ENCODE measurements at regions not wholly inside any gene's neighbourhood (a gene's known extent, or its start where the extent isn't known, plus 50 kb on each side); places are given as distances from the start of the nearest gene placed in this dataset.

GRCh38 chr1:91601554-91602376, 101.1 kb downstream of the CDC7 start:
- peak overlapping the region in 1 of 2 donors; percentile 43 for H3K4me3 ChIP-seq (ENCODE audit: low read length in 2 of 2)
- H3K4me2 ChIP-seq (ENCODE audit: insufficient read depth, low read length, poor library complexity, severe bottlenecking) = no peak overlapping the region
- WGBS, 2 donors (ENCODE audit: extremely low coverage in 2 of 2, insufficient read length in 2 of 2, insufficient replicate concordance in 1 of 2) = no CpG with 5 or more reads among the region's 12 CpGs

GRCh38 chr1:91603409-91603808, 102.8 kb downstream of the CDC7 start:
- Histone ChIP-seq H3K18ac (ENCODE audit: low read length) (no peak overlapping the region), H3K4me2 (ENCODE audit: insufficient read depth, low read length, poor library complexity, severe bottlenecking) (no peak overlapping the region), H3K27me3 (ENCODE audit: control insufficient read depth in 3 of 3, insufficient read depth in 3 of 3, low read depth in 1 of 3, low read length in 3 of 3) (no peaks in the 10 kb centered on the region), H2BK12ac (ENCODE audit: low read length) (no peak overlapping the region), H4K8ac (ENCODE audit: low read depth, low read length) (no peak overlapping the region), H3K4me3 (ENCODE audit: low read length in 2 of 2) (no peak overlapping the region), H2BK5ac (ENCODE audit: low read length) (no peak overlapping the region), H2BK15ac (ENCODE audit: low read length) (no peak overlapping the region), H2AK5ac (ENCODE audit: low read depth, low read length) (no peak overlapping the region), H3K4me1 (ENCODE audit: control insufficient read depth in 2 of 2, insufficient read depth in 1 of 2, low read depth in 1 of 2, low read length in 2 of 2) (peaks cover 2 to 13% of the 10 kb centered on the region in 2 donors), H2AFZ (ENCODE audit: low read length) (no peak overlapping the region), H3K23ac (ENCODE audit: low read depth, low read length, poor library complexity) (no peak overlapping the region), H3K79me1 (ENCODE audit: low read depth, low read length) (no peaks in the 10 kb centered on the region), H3K36me3 (replicated peaks in 1 of 2; ENCODE audit: control insufficient read depth in 2 of 2, insufficient read depth in 2 of 2, low read length in 2 of 2) (no peaks in the 10 kb centered on the region), H3K14ac (ENCODE audit: low read length) (no peak overlapping the region), H3K4ac (ENCODE audit: low read length) (no peak overlapping the region), H3K9me3 (replicated peaks in 1 of 2; ENCODE audit: control insufficient read depth in 2 of 2, insufficient read depth in 1 of 2, low read depth in 1 of 2, low read length in 2 of 2) (peaks cover 0 to 4% of the 10 kb centered on the region in 2 donors), H3K9ac (ENCODE audit: low read depth, low read length, poor library complexity) (no peak overlapping the region), H2BK120ac (ENCODE audit: low read depth, low read length) (no peak overlapping the region), H4K91ac (ENCODE audit: low read depth, low read length, poor library complexity) (no peak overlapping the region), H3K27ac (replicated peaks; ENCODE audit: low read length) (no peak overlapping the region)
- WGBS, 2 donors (ENCODE audit: extremely low coverage in 2 of 2, insufficient read length in 2 of 2, insufficient replicate concordance in 1 of 2) = no CpG with 5 or more reads among the region's 4 CpGs
- no peak for DNase-seq (ENCODE audit: low spot score)

More at GRCh38 chr1:91601554-91602376, 101.1 kb downstream of the CDC7 start:
- DNase-seq (ENCODE audit: low spot score) = no peak
- peak overlapping the region; percentile 6 for H3K23ac ChIP-seq (ENCODE audit: low read depth, low read length, poor library complexity)
- no peak overlapping the region for H4K8ac ChIP-seq (ENCODE audit: low read depth, low read length)
- peak overlapping the region; percentile 26 for H3K14ac ChIP-seq (ENCODE audit: low read length)
- peaks cover 0 to 4% of the 10 kb centered on the region in 2 donors for H3K9me3 ChIP-seq (replicated peaks in 1 of 2; ENCODE audit: control insufficient read depth in 2 of 2, insufficient read depth in 1 of 2, low read depth in 1 of 2, low read length in 2 of 2)
- no peaks in the 10 kb centered on the region for H3K27me3 ChIP-seq (ENCODE audit: control insufficient read depth in 3 of 3, insufficient read depth in 3 of 3, low read depth in 1 of 3, low read length in 3 of 3)
- no peak overlapping the region for H2BK5ac ChIP-seq (ENCODE audit: low read length)
- no peak overlapping the region for H2BK120ac ChIP-seq (ENCODE audit: low read depth, low read length)
- no peak overlapping the region for H3K9ac ChIP-seq (ENCODE audit: low read depth, low read length, poor library complexity)
- no peak overlapping the region for H2AFZ ChIP-seq (ENCODE audit: low read length)
- H2BK15ac ChIP-seq (ENCODE audit: low read length) = peak overlapping the region; percentile 80
- H4K91ac ChIP-seq (ENCODE audit: low read depth, low read length, poor library complexity) = no peak overlapping the region
- H3K79me1 ChIP-seq (ENCODE audit: low read depth, low read length) = no peaks in the 10 kb centered on the region
- peak overlapping the region; percentile 23 for H2AK5ac ChIP-seq (ENCODE audit: low read depth, low read length)
- H2BK12ac ChIP-seq (ENCODE audit: low read length) = peak overlapping the region; percentile 49
- H3K36me3 ChIP-seq (replicated peaks in 1 of 2; ENCODE audit: control insufficient read depth in 2 of 2, insufficient read depth in 2 of 2, low read length in 2 of 2) = no peaks in the 10 kb centered on the region
- H3K4me1 ChIP-seq (ENCODE audit: control insufficient read depth in 2 of 2, insufficient read depth in 1 of 2, low read depth in 1 of 2, low read length in 2 of 2) = peaks cover 2 to 13% of the 10 kb centered on the region in 2 donors
- peak overlapping the region; percentile 78 for H3K18ac ChIP-seq (ENCODE audit: low read length)
- no peak overlapping the region for H3K4ac ChIP-seq (ENCODE audit: low read length)
- H3K27ac ChIP-seq (replicated peaks; ENCODE audit: low read length) = no peak overlapping the region

- no peak overlapping the region for H4K91ac ChIP-seq (ENCODE audit: low read depth, low read length, poor library complexity)
- no peaks in the 10 kb centered on the region for H3K27me3 ChIP-seq (ENCODE audit: control insufficient read depth in 3 of 3, insufficient read depth in 3 of 3, low read depth in 1 of 3, low read length in 3 of 3)
- peak overlapping the region; percentile 4 for H2AFZ ChIP-seq (ENCODE audit: low read length)
- H3K23ac ChIP-seq (ENCODE audit: low read depth, low read length, poor library complexity) = no peak overlapping the region
- peaks cover 2 to 13% of the 10 kb centered on the region in 2 donors for H3K4me1 ChIP-seq (ENCODE audit: control insufficient read depth in 2 of 2, insufficient read depth in 1 of 2, low read depth in 1 of 2, low read length in 2 of 2)
- peaks cover 0 to 4% of the 10 kb centered on the region in 2 donors for H3K9me3 ChIP-seq (replicated peaks in 1 of 2; ENCODE audit: control insufficient read depth in 2 of 2, insufficient read depth in 1 of 2, low read depth in 1 of 2, low read length in 2 of 2)
- no peak overlapping the region for H2BK120ac ChIP-seq (ENCODE audit: low read depth, low read length)
- no CpG with 5 or more reads among the region's 7 CpGs for WGBS, 2 donors (ENCODE audit: extremely low coverage in 2 of 2, insufficient read length in 2 of 2, insufficient replicate concordance in 1 of 2)
- H3K4ac ChIP-seq (ENCODE audit: low read length) = no peak overlapping the region
- no peak overlapping the region for H2BK15ac ChIP-seq (ENCODE audit: low read length)
- H3K9ac ChIP-seq (ENCODE audit: low read depth, low read length, poor library complexity) = no peak overlapping the region
- H3K36me3 ChIP-seq (replicated peaks in 1 of 2; ENCODE audit: control insufficient read depth in 2 of 2, insufficient read depth in 2 of 2, low read length in 2 of 2) = no peaks in the 10 kb centered on the region
- no peak for DNase-seq (ENCODE audit: low spot score)
- no peak overlapping the region for H2BK5ac ChIP-seq (ENCODE audit: low read length)
- H3K27ac ChIP-seq (replicated peaks; ENCODE audit: low read length) = no peak overlapping the region
- H3K79me1 ChIP-seq (ENCODE audit: low read depth, low read length) = no peaks in the 10 kb centered on the region
- no peak overlapping the region for H2BK12ac ChIP-seq (ENCODE audit: low read length)
- H3K4me3 ChIP-seq (ENCODE audit: low read length in 2 of 2) = no peak overlapping the region
- H4K8ac ChIP-seq (ENCODE audit: low read depth, low read length) = no peak overlapping the region
- H2AK5ac ChIP-seq (ENCODE audit: low read depth, low read length) = no peak overlapping the region
- peak overlapping the region; percentile 15 for H3K18ac ChIP-seq (ENCODE audit: low read length)
- H3K14ac ChIP-seq (ENCODE audit: low read length) = no peak overlapping the region
- H3K4me2 ChIP-seq (ENCODE audit: insufficient read depth, low read length, poor library complexity, severe bottlenecking) = no peak overlapping the region
Observed at GRCh38 chr1:91604632-91605031, 104.0 kb downstream of the CDC7 start.

- H3K36me3 ChIP-seq (replicated peaks in 1 of 2; ENCODE audit: control insufficient read depth in 2 of 2, insufficient read depth in 2 of 2, low read length in 2 of 2) = no peaks in the 10 kb centered on the region
- no peaks in the 10 kb centered on the region for H3K27me3 ChIP-seq (ENCODE audit: control insufficient read depth in 3 of 3, insufficient read depth in 3 of 3, low read depth in 1 of 3, low read length in 3 of 3)
- no peak overlapping the region for H3K4ac ChIP-seq (ENCODE audit: low read length)
- H2BK5ac ChIP-seq (ENCODE audit: low read length) = no peak overlapping the region
- no peak overlapping the region for H2BK120ac ChIP-seq (ENCODE audit: low read depth, low read length)
- H4K8ac ChIP-seq (ENCODE audit: low read depth, low read length) = no peak overlapping the region
- no peak overlapping the region for H3K18ac ChIP-seq (ENCODE audit: low read length)
- no peak overlapping the region for H3K27ac ChIP-seq (replicated peaks; ENCODE audit: low read length)
- H2AFZ ChIP-seq (ENCODE audit: low read length) = no peak overlapping the region
- H3K23ac ChIP-seq (ENCODE audit: low read depth, low read length, poor library complexity) = no peak overlapping the region
- H2AK5ac ChIP-seq (ENCODE audit: low read depth, low read length) = no peak overlapping the region
- peaks cover 2 to 13% of the 10 kb centered on the region in 2 donors for H3K4me1 ChIP-seq (ENCODE audit: control insufficient read depth in 2 of 2, insufficient read depth in 1 of 2, low read depth in 1 of 2, low read length in 2 of 2)
- no peaks in the 10 kb centered on the region for H3K79me1 ChIP-seq (ENCODE audit: low read depth, low read length)
- H2BK12ac ChIP-seq (ENCODE audit: low read length) = no peak overlapping the region
- WGBS, 2 donors (ENCODE audit: extremely low coverage in 2 of 2, insufficient read length in 2 of 2, insufficient replicate concordance in 1 of 2) = no CpG with 5 or more reads among the region's 3 CpGs
- no peak overlapping the region for H4K91ac ChIP-seq (ENCODE audit: low read depth, low read length, poor library complexity)
- no peak overlapping the region for H2BK15ac ChIP-seq (ENCODE audit: low read length)
- no peak overlapping the region for H3K14ac ChIP-seq (ENCODE audit: low read length)
- no peak overlapping the region for H3K4me2 ChIP-seq (ENCODE audit: insufficient read depth, low read length, poor library complexity, severe bottlenecking)
- H3K9ac ChIP-seq (ENCODE audit: low read depth, low read length, poor library complexity) = no peak overlapping the region
- H3K4me3 ChIP-seq (ENCODE audit: low read length in 2 of 2) = no peak overlapping the region
- peaks cover 0 to 4% of the 10 kb centered on the region in 2 donors for H3K9me3 ChIP-seq (replicated peaks in 1 of 2; ENCODE audit: control insufficient read depth in 2 of 2, insufficient read depth in 1 of 2, low read depth in 1 of 2, low read length in 2 of 2)
- no peak for DNase-seq (ENCODE audit: low spot score)
Observed at GRCh38 chr1:91605566-91605965, 104.9 kb downstream of the CDC7 start.
